ENCODE measurements at regions not wholly inside any gene's neighbourhood (a gene's known extent, or its start where the extent isn't known, plus 50 kb on each side); places are given as distances from the start of the nearest gene placed in this dataset.
A peak's percentile ranks its signal among the peaks of the same experiment; 100 is the strongest.

DNA sequence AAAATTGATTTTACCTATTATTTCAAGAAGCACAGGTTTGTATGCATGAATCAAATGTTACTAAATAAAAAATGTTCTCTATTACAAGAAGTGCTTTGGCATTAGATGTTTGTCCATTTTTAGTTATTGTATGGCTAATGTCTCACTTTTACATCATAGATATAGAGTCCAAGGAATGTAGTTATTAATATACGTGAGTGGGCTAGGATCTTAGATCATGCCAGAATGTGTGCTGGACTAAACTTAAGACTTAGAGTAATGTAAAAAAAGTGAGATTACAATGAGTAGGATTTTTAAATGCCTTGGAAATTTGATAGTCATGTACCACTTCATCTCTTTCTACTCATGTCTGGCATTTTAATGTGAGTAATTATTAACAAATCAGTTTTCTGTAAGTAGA is 196.6 kb downstream of the ARL4A start:
- TF ChIP-seq CTCF (IDR thresholded peaks at IDR 0.05; ENCODE audit: low read length, missing control alignments), result no peak
- H3K4me3 ChIP-seq (replicated peaks; ENCODE audit: low read depth, low read length), result no peak overlapping the region
- peak; percentile 14 for DNase-seq (ENCODE audit: low read depth)

DNA sequence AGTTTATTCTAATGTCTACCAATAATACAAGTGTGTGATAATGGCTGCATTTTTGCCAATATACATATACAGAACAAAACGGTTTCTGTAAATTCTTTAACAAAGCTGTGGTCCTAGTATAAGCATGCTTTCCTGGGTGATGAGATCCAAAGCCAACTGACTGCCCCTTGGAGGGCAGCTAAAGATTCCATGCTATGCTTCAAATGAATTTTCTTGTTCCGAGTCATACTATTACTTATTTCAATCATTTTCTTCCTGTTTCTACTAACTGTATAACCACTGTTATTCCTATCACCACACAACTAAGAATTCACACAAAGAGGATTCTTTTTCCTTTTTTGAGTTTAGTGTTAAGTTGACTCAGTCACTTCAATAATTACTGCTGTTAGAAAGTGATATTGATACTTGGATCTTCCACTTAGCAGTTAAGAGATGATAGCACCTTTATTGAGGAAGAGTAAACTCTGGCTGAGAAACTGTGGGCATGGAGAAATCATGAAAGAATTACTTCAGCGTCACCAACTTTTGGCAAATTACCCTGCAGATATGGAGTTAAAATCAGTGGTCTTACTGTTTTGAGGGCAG is 197.5 kb downstream of the ARL4A start:
- no peak for TF ChIP-seq CTCF (IDR thresholded peaks at IDR 0.05; ENCODE audit: low read length, missing control alignments)
- DNase-seq (ENCODE audit: low read depth), result peak; percentile 22
- H3K4me3 ChIP-seq (replicated peaks; ENCODE audit: low read depth, low read length), result no peak overlapping the region

- TF ChIP-seq CTCF (IDR thresholded peaks at IDR 0.05; ENCODE audit: low read length, missing control alignments), result no peak
- H3K4me3 ChIP-seq (replicated peaks; ENCODE audit: low read depth, low read length), result no peak overlapping the region
- peak; percentile 40 for DNase-seq (ENCODE audit: low read depth)
Observed at GRCh38 chr7:12888717-12889116, 201.3 kb downstream of the ARL4A start.

GRCh38 chr7:12889391-12889790 is 202.0 kb downstream of the ARL4A start:
- DNase-seq (ENCODE audit: low read depth), result peak; percentile 29
- no peak overlapping the region for H3K4me3 ChIP-seq (replicated peaks; ENCODE audit: low read depth, low read length)
- TF ChIP-seq CTCF (IDR thresholded peaks at IDR 0.05; ENCODE audit: low read length, missing control alignments), result no peak

GRCh38 chr7:12890586-12890985 is 203.2 kb downstream of the ARL4A start:
- no peak for TF ChIP-seq CTCF (IDR thresholded peaks at IDR 0.05; ENCODE audit: low read length, missing control alignments)
- DNase-seq (ENCODE audit: low read depth), result no peak
- no peak overlapping the region for H3K4me3 ChIP-seq (replicated peaks; ENCODE audit: low read depth, low read length)

GRCh38 chr7:12893292-12893691 is 205.9 kb downstream of the ARL4A start:
- H3K4me3 ChIP-seq (replicated peaks; ENCODE audit: low read depth, low read length), result no peak overlapping the region
- peak; percentile 50 for DNase-seq (ENCODE audit: low read depth)
- no peak for TF ChIP-seq CTCF (IDR thresholded peaks at IDR 0.05; ENCODE audit: low read length, missing control alignments)

DNA sequence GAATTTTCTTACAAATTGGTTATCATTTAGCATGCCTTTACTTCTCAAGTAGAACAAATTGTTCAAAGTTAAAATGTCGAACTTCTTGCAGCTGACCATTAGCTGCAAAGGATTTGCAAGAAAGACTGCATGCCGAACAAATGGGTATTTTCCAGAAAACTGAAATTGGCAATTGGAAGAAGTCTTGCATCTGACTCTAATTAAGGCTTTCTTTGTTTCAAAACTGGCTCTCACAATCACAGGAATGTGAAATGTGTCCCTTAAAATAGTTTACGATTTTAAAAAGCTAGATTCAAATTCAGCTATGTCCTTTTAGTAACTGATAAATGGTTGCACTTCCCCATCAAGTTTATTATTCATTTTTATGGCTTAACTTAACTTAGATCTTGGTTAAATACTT is 207.9 kb downstream of the ARL4A start:
- TF ChIP-seq CTCF (IDR thresholded peaks at IDR 0.05; ENCODE audit: low read length, missing control alignments), result no peak
- no peak for DNase-seq (ENCODE audit: low read depth)
- no peak overlapping the region for H3K4me3 ChIP-seq (replicated peaks; ENCODE audit: low read depth, low read length)
